Common myeloid progenitor, CD34-positive (primary cell): ENCODE measurements at regions not wholly inside any gene's neighbourhood (a gene's known extent, or its start where the extent isn't known, plus 50 kb on each side); places are given as distances from the start of the nearest gene placed in this dataset.

Experiments
- CTCF ChIA-PET: fragments of 350-600 bp; sonication (Branson Sonifier 250); formaldehyde crosslinking; loops from one replicate; lab custom pipeline; 2021; ENCODE audit warnings: antibody characterized with exemption; lab: Charles Lee
- POLR2A ChIA-PET: fragments of 350-600 bp; sonication (Branson Sonifier 250); formaldehyde crosslinking; loops from one replicate; lab custom pipeline; 2021; ENCODE audit warnings: antibody characterized with exemption; lab: Charles Lee
- DNase-seq, 3 donors: peaks; one replicate each; pipeline versions ENCODE4 v3.0.0 to v3.0.0-alpha.2; 2013
- H3K27ac ChIP-seq, 2 experiments: 1 replicate in 1 of 2; 2 replicates in 1 of 2; pipeline ENCODE4 v1.7.0; 2013; ENCODE audit warnings: inconsistent platforms in 2 of 2, low read length in 2 of 2, mild to moderate bottlenecking in 2 of 2, low read depth in 1 of 2, moderate library complexity in 1 of 2; ENCODE audit not compliant: severe bottlenecking in 2 of 2, insufficient read depth in 1 of 2, poor library complexity in 1 of 2
- H3K27me3 ChIP-seq, 5 experiments: replicated peaks in 2 of 5; 1 replicate in 3 of 5; 2 replicates in 2 of 5; pipeline versions ENCODE4 v1.6.1 to v1.7.0; 2013; ENCODE audit warnings: low read length in 4 of 5, mild to moderate bottlenecking in 2 of 5, moderate library complexity in 2 of 5, inconsistent platforms in 1 of 5; ENCODE audit not compliant: insufficient read depth in 5 of 5, control insufficient read depth in 4 of 5
- H3K36me3 ChIP-seq, 4 experiments: 1 replicate in 2 of 4; 2 replicates in 2 of 4; pipeline versions ENCODE4 v1.6.1 to v1.7.0; 2013; ENCODE audit warnings: low read length in 3 of 4, control low read depth in 1 of 4, mild to moderate bottlenecking in 1 of 4; ENCODE audit not compliant: control insufficient read depth in 4 of 4, insufficient read depth in 4 of 4
- H3K4me1 ChIP-seq, 4 experiments: 1 replicate in 3 of 4; 2 replicates in 1 of 4; pipeline versions ENCODE4 v1.6.1 to v1.7.1; 2013; ENCODE audit warnings: low read length in 3 of 4, mild to moderate bottlenecking in 3 of 4, control low read depth in 1 of 4, inconsistent platforms in 1 of 4, moderate library complexity in 1 of 4; ENCODE audit not compliant: control insufficient read depth in 4 of 4, insufficient read depth in 4 of 4; ENCODE audit errors: control extremely low read depth in 1 of 4
- H3K4me3 ChIP-seq, 7 experiments: 1 replicate in 4 of 7; 2 replicates in 3 of 7; pipeline versions ENCODE4 v1.5.1 to v1.7.0; 2013; ENCODE audit warnings: mild to moderate bottlenecking in 7 of 7, low read length in 6 of 7, moderate library complexity in 6 of 7, inconsistent platforms in 2 of 7, low read depth in 2 of 7, control low read depth in 1 of 7; ENCODE audit not compliant: insufficient read depth in 4 of 7, control insufficient read depth in 1 of 7; ENCODE audit errors: extremely low read depth in 1 of 7
- H3K9me3 ChIP-seq, 5 experiments: 1 replicate in 4 of 5; 2 replicates in 1 of 5; pipeline versions ENCODE4 v1.6.1 to v1.7.1; 2013; ENCODE audit warnings: low read length in 4 of 5, mild to moderate bottlenecking in 2 of 5, inconsistent platforms in 1 of 5, low read depth in 1 of 5, moderate library complexity in 1 of 5; ENCODE audit not compliant: control insufficient read depth in 4 of 5, insufficient read depth in 2 of 5; ENCODE audit errors: control extremely low read depth in 1 of 5
- WGBS: methylation state at CpG from one replicate; pipeline ENCODE4 v1.1.5; 2013; ENCODE audit not compliant: insufficient coverage; 5-methylcytosine and 5-hydroxymethylcytosine counted together

- H3K27ac ChIP-seq, result no peak overlapping the region
- H3K4me3 ChIP-seq, result no peak overlapping the region
- H3K36me3 ChIP-seq, result no peaks in the 10 kb centered on the region
- no peaks in the 10 kb centered on the region for H3K4me1 ChIP-seq
- no peak for DNase-seq
- peaks cover 0 to 4% (median 0%) of the 10 kb centered on the region in 5 experiments for H3K9me3 ChIP-seq
- H3K27me3 ChIP-seq, result no peaks in the 10 kb centered on the region
- 89% methylated on average over 1 of the region's 3 CpGs for WGBS
- ChIA-PET CTCF (interaction anchor here (1.5 to 3.8 kb wide), 2 partner anchors 10 to 182 kb away, joined by 4 to 19 read pairs; no protein-coding TSS in a partner anchor), POLR2A (no interaction called here)
Observed at GRCh38 chr7:106553446-106553836, 107.5 kb downstream of the CCDC71L start.

GRCh38 chr7:106552645-106553445 is 108.1 kb downstream of the CCDC71L start:
- H3K9me3 ChIP-seq, result peaks cover 0 to 2% (median 0%) of the 10 kb centered on the region in 5 experiments
- no peak overlapping the region for H3K4me3 ChIP-seq
- no peaks in the 10 kb centered on the region for H3K4me1 ChIP-seq
- CTCF ChIA-PET, result interaction anchor here (1.5 to 3.8 kb wide), 2 partner anchors 9 to 183 kb away, joined by 4 to 19 read pairs; no protein-coding TSS in a partner anchor
- H3K27ac ChIP-seq, result no peak overlapping the region
- H3K36me3 ChIP-seq, result no peaks in the 10 kb centered on the region
- no peaks in the 10 kb centered on the region for H3K27me3 ChIP-seq
- POLR2A ChIA-PET, result no interaction called here
- WGBS, result 82% methylated on average over 4 of the region's 5 CpGs
- DNase-seq, result peak in 2 of 3 donors; percentile 33 to 39

DNA sequence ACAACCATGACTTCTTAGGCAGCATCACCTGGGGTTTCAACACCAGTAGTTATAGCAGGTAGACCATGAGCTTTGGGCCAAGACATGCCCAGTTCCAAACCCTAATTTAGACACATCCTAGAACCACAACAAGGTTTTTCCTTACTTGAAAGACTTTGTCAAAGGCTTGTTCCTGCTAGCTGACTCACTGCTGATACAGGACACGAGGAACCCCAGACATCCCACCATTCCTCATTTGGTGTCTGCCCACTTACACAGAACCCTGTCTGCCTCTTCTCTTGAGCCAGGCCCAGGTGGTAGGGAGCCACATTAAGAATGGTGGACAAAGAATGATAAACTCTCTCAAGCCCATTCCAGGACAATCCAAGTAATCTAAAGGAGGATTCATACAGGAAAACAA is 109.0 kb downstream of the CCDC71L start:
- no peaks in the 10 kb centered on the region for H3K36me3 ChIP-seq
- POLR2A ChIA-PET, result no interaction called here
- H3K27ac ChIP-seq, result no peak overlapping the region
- H3K4me3 ChIP-seq, result no peak overlapping the region
- CTCF ChIA-PET, result interaction anchor here (3.8 kb wide), 1 partner anchor 8 kb away, joined by 19 read pairs; no protein-coding TSS in a partner anchor
- H3K9me3 ChIP-seq, result peaks cover 0 to 2% (median 0%) of the 10 kb centered on the region in 5 experiments
- no peaks in the 10 kb centered on the region for H3K27me3 ChIP-seq
- DNase-seq, result no peak
- no peaks in the 10 kb centered on the region for H3K4me1 ChIP-seq
- WGBS, result 100% methylated on average over 1 of the region's 1 CpG

GRCh38 chr7:106548491-106548890 is 112.5 kb downstream of the CCDC71L start:
- POLR2A ChIA-PET, result no interaction called here
- CTCF ChIA-PET, result no interaction called here

GRCh38 chr7:106545275-106545674 is 115.7 kb downstream of the CCDC71L start:
- Histone ChIP-seq H3K9me3 (no peaks in the 10 kb centered on the region), H3K4me3 (no peak overlapping the region), H3K36me3 (no peaks in the 10 kb centered on the region), H3K4me1 (peaks cover 0 to 2% (median 0%) of the 10 kb centered on the region in 4 experiments), H3K27me3 (no peaks in the 10 kb centered on the region), H3K27ac (no peak overlapping the region)
- POLR2A ChIA-PET, result no interaction called here
- CTCF ChIA-PET, result interaction anchor here (1.2 to 3.5 kb wide), 4 partner anchors 7 to 191 kb away, joined by 3 to 50 read pairs (median 14); no protein-coding TSS in a partner anchor
- WGBS, result 83% methylated on average over 3 of the region's 3 CpGs
- no peak for DNase-seq

More at GRCh38 chr7:106548491-106548890, 112.5 kb downstream of the CCDC71L start:
- no peak for DNase-seq
- Histone ChIP-seq H3K4me1 (no peaks in the 10 kb centered on the region), H3K9me3 (no peaks in the 10 kb centered on the region), H3K27me3 (no peaks in the 10 kb centered on the region), H3K36me3 (no peaks in the 10 kb centered on the region), H3K27ac (no peak overlapping the region), H3K4me3 (no peak overlapping the region)

DNA sequence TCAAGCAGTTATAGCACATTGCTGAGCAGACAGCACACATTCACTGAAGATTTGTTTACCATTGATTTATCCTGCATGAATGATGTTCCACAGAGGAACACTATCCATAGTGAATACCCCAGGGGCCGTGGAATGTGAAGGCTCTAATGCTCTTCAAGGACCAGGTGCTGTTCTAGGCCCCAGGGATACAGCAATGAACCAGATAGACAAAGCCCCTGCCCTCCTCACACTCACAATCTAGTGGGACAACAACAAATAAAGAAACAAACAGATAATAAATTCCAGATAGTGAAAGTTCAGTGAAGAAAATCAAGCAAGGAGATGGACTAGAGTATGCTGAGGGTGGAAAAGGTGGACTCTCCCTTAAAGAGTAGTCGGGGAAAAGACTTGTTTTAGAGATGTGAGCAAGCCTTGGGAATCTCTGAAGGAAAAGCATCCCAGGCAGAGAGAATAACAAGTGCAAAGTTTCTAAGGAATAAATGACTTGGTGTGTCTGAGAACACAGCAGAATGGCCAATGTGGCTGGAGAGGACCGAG is 117.7 kb downstream of the CCDC71L start:
- WGBS, result 97% methylated on average over 3 of the region's 3 CpGs
- Histone ChIP-seq H3K4me1 (peaks cover 0 to 6% (median 0%) of the 10 kb centered on the region in 4 experiments), H3K9me3 (no peaks in the 10 kb centered on the region), H3K27me3 (no peaks in the 10 kb centered on the region), H3K4me3 (no peak overlapping the region), H3K36me3 (no peaks in the 10 kb centered on the region), H3K27ac (no peak overlapping the region)
- POLR2A ChIA-PET, result no interaction called here
- CTCF ChIA-PET, result interaction anchor here (0.6 to 3.5 kb wide), 15 partner anchors 9 to 368 kb away, joined by 3 to 50 read pairs (median 4); no protein-coding TSS in a partner anchor
- no peak for DNase-seq
